ENCODE measurements at regions not wholly inside any gene's neighbourhood (a gene's known extent, or its start where the extent isn't known, plus 50 kb on each side); places are given as distances from the start of the nearest gene placed in this dataset.

- TF ChIP-seq POLR2A (IDR thresholded peaks at IDR 0.05) (no peak), CTCF (IDR thresholded peaks at IDR 0.05) (no peak), EP300 (IDR thresholded peaks at IDR 0.05) (no peak)
These were observed 97.5 kb upstream of the TSPAN2 start for GRCh38 chr1:115186711-115187265.
